HG03045 (cell line): ENCODE measurements at regions not wholly inside any gene's neighbourhood (a gene's known extent, or its start where the extent isn't known, plus 50 kb on each side); places are given as distances from the start of the nearest gene placed in this dataset.

Experiments used
- ATAC-seq: cut with Tn5 transposase; IDR thresholded peaks from one replicate; pipeline ENCODE4 v1.9.1; 2021; ENCODE audit warnings: mild to moderate bottlenecking, moderate library complexity; ENCODE audit not compliant: unreplicated experiment

DNA sequence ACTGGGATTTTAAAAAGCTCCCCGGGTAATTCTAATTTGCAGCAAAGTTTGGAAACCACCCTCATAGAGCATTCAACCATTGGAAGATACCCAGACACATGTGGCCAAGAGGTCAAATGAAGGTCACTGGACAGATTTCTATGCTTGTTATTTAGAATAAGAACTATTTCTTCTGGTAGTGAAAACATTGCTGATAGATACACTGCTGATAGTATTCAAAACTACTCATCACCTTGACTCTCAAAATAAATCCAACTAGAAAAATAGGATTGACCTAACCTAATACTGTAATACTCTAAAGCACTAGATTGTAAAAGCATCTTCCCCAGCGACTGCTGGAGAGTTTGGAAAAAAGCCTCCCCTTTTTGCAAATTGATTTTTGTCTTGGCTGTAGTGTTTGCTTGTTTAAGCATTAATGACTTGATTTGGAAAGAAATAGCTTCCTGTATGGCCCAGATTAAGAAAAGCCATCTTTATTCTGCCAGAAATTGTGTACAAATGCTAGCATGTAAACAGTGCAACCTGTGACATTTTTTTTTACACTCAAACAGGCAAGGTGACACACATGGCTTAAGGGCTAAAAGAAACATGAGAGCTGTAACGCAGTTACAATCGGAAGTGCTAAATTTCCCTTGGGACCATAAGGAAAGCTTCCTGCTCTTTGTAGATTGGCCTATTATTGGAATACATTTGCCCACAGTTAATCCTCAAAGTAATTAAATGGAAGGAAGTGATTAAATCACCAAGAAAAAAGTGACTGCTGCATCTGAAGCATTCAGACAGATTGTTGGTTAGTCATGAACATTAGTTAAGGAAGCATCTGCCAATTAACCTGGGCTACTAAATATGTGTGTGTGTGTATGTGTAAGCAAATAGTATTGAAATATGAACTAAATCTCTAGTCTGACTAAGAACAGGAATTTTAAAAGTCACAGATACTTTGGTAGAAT is 356.5 kb upstream of the ATP2B1 start:
- ATAC-seq, result no peak

DNA sequence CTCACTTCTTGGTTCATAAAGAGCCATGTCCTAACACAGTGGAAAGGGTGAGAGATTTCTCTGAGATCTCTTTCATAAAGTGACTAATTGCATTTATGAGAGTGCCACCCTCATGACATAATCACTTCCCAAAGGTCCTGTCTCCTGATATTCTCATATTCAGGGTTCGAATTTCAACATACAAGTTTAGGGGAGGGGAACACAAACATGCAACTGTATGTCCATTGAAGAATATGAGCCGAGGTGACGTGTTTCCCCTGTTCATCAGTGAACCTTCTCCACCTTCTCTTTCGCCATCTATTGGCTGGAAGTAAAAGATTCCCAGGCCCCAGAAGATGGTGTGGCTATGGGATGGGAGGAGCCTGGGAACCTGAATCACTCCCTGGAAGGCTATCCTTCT is 354.2 kb upstream of the ATP2B1 start:
- ATAC-seq, result no peak

DNA sequence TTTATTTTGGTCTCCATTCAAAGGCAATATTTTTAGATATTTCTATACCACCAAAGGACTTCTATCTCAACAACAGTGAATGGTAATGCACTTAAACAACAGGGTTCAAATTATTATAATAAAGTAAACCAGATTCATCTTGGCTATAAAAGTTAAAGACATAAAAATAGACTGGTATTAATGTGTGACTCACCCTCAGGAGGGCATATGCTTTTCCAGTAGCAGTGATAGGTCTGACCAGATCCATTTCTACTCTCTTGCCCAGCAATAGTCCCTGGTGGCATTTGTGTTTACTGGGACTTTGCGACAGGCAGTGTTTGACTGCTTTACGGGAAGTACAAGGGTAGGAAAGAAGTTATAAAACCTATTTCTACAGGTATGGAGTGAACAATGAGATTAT is 353.2 kb upstream of the ATP2B1 start:
- ATAC-seq, result no peak

DNA sequence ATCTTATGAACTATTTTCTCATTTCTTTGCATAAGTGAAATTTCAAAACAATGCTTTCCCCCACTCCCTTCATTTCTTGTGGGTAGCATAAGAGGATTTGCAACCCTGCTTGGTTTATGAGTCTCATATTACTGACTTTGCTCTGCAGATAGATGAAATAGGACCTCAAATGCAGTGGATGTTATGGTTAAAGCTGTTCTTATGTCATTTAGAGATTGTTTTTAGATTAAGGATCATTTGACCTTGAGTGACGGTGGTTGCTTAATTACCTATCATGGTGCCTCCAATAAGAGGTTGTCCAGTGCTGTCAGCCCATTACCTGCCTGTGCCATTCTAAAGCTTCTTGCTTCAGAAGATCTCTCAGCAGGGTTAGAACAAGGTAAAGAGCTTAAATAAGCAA is 351.4 kb upstream of the ATP2B1 start:
- no peak for ATAC-seq

DNA sequence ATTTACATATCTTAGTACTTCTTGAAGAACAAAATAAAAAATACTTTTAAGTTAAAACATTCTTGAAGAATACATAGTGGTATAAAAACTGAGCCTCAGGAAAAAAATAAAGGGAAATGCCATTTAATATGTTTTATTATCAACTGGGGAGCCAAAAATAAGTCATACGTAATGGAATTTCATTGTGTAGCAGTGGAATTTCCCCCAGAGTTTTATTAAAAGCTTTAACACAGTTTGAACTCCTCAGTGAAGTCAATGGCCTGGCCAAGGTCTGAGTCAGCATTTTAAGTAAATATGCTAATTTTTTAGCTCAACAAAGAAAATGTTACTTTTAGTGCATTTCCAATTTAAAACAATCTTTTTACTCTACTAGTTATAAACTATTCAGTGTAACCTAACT is 350.1 kb upstream of the ATP2B1 start:
- no peak for ATAC-seq

DNA sequence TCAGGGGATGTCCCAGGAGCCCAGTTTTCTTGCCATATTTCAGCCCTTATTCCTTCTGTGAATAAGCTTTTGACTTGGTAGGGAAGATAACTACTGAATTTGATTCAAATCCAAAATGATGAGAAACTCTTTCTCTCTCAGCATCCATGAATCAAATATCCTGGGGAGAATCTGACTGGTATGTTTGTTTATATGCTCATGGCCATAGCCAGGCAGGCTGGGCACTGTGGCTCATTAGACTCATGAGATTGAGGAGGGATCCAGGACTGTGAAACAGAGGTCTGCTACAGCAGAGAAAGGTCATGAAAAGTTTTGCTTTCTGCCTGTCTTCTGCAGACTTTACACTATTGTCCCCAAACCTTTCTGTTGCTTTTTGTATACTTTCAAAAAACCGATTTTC is 346.4 kb upstream of the ATP2B1 start:
- no peak for ATAC-seq

DNA sequence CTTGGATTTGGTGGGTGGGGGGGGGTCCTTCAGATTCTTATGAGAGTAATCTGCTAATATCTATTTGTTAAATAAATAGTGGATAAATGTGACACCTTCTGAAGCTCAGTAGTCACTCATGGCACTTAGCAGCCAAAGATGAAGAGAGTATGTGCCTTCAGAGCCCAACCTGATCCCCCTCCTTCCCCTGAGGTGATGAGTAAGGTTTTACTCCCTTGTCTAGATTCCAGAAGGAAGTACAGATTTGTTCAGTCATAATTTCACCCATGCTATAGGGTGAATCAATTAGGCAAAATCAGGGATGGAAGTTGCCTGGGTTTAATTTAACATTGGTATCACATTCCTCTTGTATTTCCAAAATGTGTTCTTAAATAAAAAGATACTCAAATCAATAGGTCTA is 340.3 kb upstream of the ATP2B1 start:
- ATAC-seq, result no peak

DNA sequence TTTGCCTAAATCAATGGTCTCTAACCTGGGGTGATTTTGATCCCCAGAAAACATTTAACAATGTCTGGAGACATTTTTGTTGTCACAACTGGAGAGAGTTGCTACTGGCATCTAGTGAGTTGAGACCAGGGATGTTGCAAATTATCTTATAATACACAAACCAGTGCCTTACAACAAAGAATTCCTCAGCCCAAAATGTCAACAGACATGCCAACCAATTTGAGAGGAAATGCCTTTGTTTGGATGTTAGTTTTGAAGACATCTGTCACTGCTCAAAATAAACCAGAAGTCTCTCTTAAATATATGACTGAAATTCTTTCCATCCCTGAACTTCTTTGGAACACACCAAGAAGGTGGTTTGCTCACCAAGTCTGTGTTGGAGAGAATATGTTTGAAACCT is 336.9 kb upstream of the ATP2B1 start:
- ATAC-seq, result no peak

DNA sequence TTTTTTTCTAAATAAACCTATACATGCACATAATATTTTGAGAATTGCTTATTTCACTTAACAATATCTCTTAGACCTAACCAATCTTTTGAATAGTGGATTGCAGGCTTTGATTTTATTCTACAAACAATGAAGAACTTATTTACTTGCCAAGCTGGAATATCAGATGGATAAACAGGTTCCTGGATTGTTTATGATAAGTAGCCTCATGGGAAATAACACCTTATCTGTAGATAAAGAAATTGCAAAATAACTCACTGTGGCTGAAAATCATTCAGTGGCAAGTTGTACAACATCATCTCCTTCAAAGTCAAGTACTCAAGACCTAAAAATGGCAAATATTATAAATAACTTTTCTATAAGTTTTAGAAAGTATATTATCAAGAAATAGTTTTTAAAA is 335.4 kb upstream of the ATP2B1 start:
- ATAC-seq, result no peak

DNA sequence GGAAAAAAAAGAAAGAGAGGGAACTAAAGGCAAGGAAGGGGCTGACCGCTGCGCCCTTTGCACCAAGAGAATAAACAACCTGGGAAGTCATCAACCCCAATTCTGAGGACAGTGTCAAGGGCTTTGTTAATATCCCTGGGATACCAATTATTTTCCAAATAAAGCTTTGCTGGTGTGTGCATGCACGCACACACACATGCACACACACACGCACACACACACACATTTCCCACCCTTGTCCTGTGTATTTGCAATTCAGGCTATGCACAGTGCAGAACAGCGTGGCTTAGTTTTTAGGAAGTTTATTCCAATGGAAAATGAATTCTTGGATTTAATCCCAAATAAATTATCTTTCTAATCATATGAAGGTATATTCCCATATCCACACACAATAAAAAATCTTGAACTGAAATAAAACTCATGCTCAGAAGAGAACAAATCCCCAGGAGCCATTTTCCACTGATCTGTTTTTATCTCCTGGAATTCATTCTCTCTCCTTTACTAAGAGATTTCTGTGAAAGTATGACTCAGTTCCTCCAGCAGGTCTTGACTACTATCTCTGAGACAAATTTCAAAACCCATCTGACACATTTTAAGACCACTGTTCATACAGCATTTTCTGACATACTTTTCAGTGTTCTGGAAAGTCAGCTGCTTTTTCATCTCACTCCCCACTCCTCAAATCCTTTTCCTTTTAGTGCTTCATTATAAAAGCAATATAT is 334.4 kb upstream of the ATP2B1 start:
- ATAC-seq, result no peak

DNA sequence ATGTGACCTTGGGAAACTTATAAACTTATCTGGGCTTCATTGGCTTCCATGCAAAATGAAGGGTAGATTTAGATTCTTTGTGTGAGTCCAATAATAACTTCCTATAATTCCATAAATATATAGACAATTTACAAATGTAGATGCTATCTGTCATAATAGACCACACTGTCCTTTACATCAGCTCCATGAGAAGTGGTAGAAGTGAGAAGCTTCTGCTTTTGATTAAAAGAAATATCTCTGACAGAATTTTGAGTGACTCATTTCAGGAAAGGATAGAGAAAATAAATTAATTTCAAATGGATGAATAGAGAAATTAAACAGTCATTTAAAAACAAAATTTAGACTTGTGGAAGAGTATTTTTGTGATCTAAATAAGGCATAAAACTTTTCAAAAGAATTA is 329.7 kb upstream of the ATP2B1 start:
- no peak for ATAC-seq

DNA sequence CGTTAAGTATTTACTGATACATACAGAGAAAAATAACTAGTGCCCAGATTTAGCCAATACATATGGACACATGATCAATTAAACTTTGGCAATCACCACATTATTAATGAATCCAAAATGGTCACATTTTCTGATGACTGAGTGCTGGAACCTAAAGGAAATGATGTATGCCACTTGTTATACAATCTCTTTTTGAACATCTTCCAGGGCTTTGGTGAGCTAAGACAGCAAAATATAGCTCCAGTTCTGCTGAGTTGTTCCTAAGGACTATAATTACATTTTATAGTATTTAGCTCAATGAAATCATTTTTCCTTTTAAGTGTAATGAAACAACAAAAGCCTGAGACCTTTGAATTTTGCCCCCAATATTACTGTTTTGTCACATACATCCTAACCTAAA is 329.1 kb upstream of the ATP2B1 start:
- ATAC-seq, result no peak

DNA sequence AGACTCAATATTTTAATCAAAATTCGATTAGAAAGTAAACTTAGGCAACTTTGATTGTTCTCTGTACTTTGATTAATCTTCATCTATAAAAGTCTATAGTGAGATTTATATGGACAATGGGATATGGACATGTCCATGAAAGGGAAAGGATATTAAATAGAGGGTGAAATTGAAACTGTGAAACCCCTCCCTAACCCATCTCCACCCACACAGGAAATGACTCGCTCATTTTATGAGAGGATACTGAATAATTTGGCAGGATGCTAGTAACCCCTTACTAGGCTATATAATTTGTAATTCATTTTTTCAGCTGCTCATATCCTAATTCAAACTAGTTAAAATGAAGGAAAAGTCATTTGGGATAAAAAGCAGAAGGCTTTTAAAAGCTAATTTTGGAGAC is 328.0 kb upstream of the ATP2B1 start:
- ATAC-seq, result no peak

DNA sequence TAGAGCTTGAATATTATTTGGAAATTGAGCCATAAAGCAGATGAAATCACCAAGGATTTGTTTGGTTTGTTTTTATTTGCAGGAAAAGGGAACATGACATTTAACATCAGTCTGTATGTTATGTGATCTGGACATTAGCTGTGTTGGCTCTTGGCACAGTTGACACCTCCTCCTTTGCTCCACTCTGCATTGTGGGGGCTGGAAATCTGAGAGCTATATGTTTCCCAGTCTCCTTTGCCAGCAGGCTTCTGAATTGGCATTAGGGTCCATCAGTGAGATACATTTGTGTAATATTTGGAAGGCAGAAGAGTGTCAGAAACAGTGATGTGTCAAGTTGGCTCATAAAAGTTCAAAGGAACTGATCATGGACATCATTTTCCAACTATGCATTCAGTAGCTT is 322.1 kb upstream of the ATP2B1 start:
- ATAC-seq, result no peak

DNA sequence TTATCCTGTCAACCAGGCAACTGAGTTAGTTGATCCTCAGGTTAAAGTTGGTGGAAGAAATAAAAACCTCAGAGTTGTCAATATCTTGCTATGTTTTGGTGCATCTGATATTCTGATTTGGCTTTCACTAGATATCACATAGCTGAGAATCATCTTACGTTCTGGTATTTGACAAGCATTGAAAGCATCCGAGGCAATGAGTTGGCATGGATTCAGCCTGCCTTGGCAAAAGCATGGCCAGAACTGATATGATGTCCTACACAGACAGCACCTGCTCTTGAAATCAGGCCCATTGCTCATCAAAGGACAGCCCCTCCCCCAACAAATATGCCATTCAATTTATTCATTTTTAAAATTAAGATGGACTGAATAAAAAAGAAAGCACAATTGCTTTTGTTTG is 320.7 kb upstream of the ATP2B1 start:
- ATAC-seq, result no peak

DNA sequence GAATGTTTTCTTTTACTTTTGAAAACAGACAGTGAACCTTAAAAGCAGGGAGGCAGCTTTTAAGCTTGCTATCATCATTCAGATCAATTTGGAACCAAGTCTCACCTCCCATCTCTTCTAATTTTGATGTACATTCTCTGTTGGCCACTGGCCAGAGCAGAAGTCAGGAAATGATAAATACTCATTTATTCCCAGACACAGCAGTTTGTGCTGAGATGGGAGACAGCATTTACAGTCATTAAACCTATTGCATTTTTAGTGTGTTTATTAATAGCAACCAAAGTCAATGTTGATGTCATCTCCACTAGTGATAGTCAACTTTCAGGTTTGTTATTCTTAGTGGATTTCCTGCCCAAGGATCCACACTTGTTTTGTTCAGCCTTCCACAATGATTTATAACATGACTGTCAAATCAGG is 320.0 kb upstream of the ATP2B1 start:
- ATAC-seq, result no peak

DNA sequence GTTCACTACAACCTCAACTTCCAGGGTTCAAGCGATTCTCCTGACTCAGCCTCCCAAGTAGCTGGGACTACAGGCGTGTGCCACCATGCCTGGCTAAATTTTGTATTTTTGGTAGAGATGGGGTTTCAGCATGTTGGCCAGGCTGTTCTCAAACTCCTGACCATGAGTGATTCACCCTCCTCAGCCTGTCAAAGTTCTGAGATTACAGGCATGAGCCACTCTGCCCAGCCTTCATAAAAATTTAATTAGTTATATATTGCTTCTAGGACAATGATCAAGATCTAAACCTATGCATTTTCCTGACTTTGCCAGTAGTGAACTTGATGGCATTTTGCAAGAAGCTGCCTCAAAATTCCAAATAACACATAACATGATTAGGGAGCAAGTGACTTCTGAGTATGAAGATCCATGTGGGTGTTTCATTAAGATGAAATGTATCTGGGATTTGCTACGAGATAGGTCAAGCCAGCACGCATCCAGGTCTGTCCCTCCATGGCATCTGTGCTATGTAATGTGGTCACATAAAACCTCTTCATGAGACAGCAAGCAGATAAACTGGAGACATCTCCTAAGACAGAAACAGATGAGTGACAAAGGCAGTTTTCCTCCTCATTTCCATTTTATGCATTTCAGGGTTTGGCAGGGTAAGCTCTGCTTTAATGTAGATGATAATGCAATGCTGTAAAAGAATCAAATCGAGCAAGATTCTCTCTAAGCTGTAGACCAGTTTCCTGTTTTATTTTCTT is 319.4 kb upstream of the ATP2B1 start:
- no peak for ATAC-seq

DNA sequence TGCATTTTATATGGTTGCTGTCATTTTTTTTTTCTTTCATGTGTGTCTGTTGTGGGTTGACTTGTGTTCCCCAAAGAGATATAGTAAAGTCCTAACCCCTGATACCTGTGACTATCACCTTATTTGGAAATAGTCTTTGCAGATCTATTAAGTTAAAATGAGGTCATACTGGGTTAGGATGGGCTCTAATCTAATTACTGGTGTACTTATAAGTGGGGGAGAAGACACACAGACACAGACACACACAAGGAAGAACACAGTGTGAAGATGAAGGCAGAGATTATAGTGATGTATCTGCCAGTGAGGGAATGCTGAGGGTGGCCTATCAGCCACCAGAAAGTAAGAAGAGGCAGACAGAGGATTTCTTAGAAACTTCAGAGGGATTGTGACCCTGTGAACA is 318.4 kb upstream of the ATP2B1 start:
- ATAC-seq, result no peak

DNA sequence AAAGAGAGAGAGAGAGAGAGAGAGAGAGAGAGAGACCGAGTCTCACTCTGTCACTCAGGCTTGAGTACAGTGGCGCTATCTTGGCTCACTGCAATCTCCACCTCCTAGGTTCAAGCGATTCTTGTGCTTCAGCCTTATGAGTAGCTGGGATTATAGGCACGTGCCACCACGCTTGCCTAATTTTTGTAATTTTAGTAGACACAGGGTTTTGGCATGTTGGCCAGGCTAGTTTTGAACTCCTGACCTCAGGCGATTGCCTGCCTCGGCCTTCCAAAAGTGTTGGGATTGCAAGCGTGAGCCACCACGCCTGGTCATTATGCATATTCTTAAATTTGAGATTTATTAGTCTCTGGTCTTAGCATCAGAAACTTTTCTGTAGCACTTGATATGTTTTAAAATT is 317.9 kb upstream of the ATP2B1 start:
- no peak for ATAC-seq

DNA sequence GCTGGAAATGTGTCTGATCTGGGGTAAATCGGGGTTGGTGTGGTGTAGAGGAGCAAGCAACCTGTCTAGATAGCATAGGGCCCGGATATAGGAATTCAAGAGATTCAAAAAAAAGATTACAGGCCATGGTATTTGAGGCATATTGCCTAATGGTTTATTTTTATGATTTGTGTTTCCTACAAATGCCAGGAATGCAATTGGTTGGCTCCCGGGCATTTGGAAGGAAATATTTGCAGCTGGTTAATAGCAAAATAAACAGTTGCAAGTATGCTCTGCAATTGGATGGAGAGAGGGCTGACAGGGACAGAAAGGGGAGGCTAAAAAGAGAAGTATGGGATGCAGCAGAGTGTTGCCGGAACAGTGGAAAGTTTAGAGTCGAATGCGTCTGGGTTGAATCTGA is 315.6 kb upstream of the ATP2B1 start:
- ATAC-seq, result no peak

DNA sequence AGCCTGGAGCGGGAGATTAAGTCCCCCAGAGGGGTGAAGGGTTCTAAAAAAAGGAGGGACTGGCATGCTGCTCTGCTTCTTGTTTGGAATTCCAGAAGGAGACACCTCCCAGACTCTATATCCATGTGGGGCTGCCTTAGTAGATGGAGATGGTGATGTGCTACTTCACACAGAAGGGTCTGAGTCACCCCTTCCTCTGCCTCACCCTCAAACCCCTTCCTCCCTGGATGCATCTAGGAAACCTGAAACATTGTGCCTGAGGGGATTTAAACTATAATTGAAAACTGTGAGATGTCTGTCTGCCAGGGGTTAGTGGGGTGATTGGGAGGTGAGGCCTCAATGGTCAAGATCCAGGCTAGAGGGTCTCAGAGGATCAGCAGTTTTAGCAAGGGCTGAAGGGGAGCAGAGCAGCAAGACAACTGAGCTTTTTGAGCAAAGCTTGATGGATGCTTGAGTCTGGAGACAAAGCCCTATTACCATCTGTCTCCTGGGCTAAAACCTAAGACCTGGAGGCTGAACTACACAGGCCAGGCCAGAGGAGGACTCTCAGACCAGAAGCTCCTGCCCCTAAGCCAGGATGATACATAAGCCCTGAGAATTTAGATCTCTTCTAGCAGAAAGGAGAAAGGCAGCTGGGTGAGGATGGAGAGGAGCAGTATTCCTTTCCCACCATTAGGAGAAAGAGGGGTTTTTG is 314.7 kb upstream of the ATP2B1 start:
- no peak for ATAC-seq
